ENCODE measurements at regions not wholly inside any gene's neighbourhood (a gene's known extent, or its start where the extent isn't known, plus 50 kb on each side); places are given as distances from the start of the nearest gene placed in this dataset.

- H3K27ac ChIP-seq (ENCODE audit: extremely low read depth, low read depth, low read length): no peak overlapping the region
- no peak for TF ChIP-seq ZNF354C (tag by site-specific recombination; IDR thresholded peaks at IDR 0.05; ENCODE audit: borderline replicate concordance, low read depth)
- TF ChIP-seq ZNF221 (tag by site-specific recombination; IDR thresholded peaks at IDR 0.05; ENCODE audit: borderline replicate concordance): no peak
- no peak for TF ChIP-seq SP3 (tag by site-specific recombination; IDR thresholded peaks at IDR 0.05)
- no peak for TF ChIP-seq ZNF274 (IDR thresholded peaks at IDR 0.05; ENCODE audit: low read length)
- no peak for TF ChIP-seq ZNF274 (tag by site-specific recombination; IDR thresholded peaks at IDR 0.05; ENCODE audit: borderline replicate concordance)
- TF ChIP-seq ZNF335 (tag by site-specific recombination; conservative IDR thresholded peaks at IDR 0.05): no peak
- TF ChIP-seq ZNF175 (tag by site-specific recombination; IDR thresholded peaks at IDR 0.05): no peak
- no peak for TF ChIP-seq REPIN1 (tag by site-specific recombination; IDR thresholded peaks at IDR 0.05; ENCODE audit: low read depth)
- TF ChIP-seq, protein P1, sequence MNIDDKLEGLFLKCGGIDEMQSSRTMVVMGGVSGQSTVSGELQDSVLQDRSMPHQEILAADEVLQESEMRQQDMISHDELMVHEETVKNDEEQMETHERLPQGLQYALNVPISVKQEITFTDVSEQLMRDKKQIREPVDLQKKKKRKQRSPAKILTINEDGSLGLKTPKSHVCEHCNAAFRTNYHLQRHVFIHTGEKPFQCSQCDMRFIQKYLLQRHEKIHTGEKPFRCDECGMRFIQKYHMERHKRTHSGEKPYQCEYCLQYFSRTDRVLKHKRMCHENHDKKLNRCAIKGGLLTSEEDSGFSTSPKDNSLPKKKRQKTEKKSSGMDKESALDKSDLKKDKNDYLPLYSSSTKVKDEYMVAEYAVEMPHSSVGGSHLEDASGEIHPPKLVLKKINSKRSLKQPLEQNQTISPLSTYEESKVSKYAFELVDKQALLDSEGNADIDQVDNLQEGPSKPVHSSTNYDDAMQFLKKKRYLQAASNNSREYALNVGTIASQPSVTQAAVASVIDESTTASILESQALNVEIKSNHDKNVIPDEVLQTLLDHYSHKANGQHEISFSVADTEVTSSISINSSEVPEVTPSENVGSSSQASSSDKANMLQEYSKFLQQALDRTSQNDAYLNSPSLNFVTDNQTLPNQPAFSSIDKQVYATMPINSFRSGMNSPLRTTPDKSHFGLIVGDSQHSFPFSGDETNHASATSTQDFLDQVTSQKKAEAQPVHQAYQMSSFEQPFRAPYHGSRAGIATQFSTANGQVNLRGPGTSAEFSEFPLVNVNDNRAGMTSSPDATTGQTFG (tag by site-specific recombination; IDR thresholded peaks at IDR 0.05; ENCODE audit: borderline replicate concordance): no peak
- TF ChIP-seq, protein P2, sequence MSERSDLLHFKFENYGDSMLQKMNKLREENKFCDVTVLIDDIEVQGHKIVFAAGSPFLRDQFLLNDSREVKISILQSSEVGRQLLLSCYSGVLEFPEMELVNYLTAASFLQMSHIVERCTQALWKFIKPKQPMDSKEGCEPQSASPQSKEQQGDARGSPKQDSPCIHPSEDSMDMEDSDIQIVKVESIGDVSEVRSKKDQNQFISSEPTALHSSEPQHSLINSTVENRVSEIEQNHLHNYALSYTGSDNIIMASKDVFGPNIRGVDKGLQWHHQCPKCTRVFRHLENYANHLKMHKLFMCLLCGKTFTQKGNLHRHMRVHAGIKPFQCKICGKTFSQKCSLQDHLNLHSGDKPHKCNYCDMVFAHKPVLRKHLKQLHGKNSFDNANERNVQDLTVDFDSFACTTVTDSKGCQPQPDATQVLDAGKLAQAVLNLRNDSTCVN (tag by site-specific recombination; optimal IDR thresholded peaks at IDR 0.05): no peak
- TF ChIP-seq OVOL3 (tag by site-specific recombination; IDR thresholded peaks at IDR 0.05): no peak
- TF ChIP-seq ZNF391 (tag by site-specific recombination; IDR thresholded peaks at IDR 0.05; ENCODE audit: borderline replicate concordance, low read depth): no peak
- TF ChIP-seq ZNF19 (tag by site-specific recombination; IDR thresholded peaks at IDR 0.05; ENCODE audit: low read depth): no peak
- TF ChIP-seq ZNF580 (tag by site-specific recombination; IDR thresholded peaks at IDR 0.05): no peak
- no peak for TF ChIP-seq ZNF2 (tag by site-specific recombination; IDR thresholded peaks at IDR 0.05)
- TF ChIP-seq SP2 (tag by site-specific recombination; IDR thresholded peaks at IDR 0.05): no peak
- no peak for TF ChIP-seq ZNF239 (tag by site-specific recombination; IDR thresholded peaks at IDR 0.05)
- TF ChIP-seq WT1 (tag by site-specific recombination; IDR thresholded peaks at IDR 0.05): no peak
- TF ChIP-seq ZNF555 (tag by site-specific recombination; conservative IDR thresholded peaks at IDR 0.05): no peak
- no peak for TF ChIP-seq RBAK (tag by site-specific recombination; IDR thresholded peaks at IDR 0.05)
- POLR2A ChIA-PET: no interaction called here
- H3K4me3 ChIP-seq (ENCODE audit: low read depth, low read length): no peak overlapping the region
- no peaks in the 10 kb centered on the region for H3K9me3 ChIP-seq (ENCODE audit: control insufficient read depth, insufficient read depth, low read depth, low read length)
- H3K4me1 ChIP-seq (ENCODE audit: control insufficient read depth, insufficient read depth, low read length): no peaks in the 10 kb centered on the region
- no peaks in the 10 kb centered on the region for H3K36me3 ChIP-seq (ENCODE audit: control insufficient read depth in 2 of 2, insufficient read depth in 1 of 2, low read length in 2 of 2)
- CTCF ChIA-PET: no interaction called here
These were observed 51.3 kb upstream of the PCDH9 start for GRCh38 chr13:67281466-67281865.
